Fibroblast of lung (primary cell): ENCODE measurements at regions not wholly inside any gene's neighbourhood (a gene's known extent, or its start where the extent isn't known, plus 50 kb on each side); places are given as distances from the start of the nearest gene placed in this dataset.

Experiments
- DNase-seq, 2 donors: peaks; one replicate each; pipeline versions ENCODE4 v3.0.0 to v3.0.0-alpha.2; 2010; ENCODE audit warnings: low read depth in 2 of 2
- H2AFZ ChIP-seq: 2 replicates; pipeline ENCODE4 v1.5.1; 2012; ENCODE audit warnings: low read length, control low read depth, inconsistent platforms
- H3K27ac ChIP-seq: 2 replicates; pipeline ENCODE4 v1.5.1; 2011; ENCODE audit warnings: low read length, control low read depth; ENCODE audit not compliant: insufficient read depth
- H3K27me3 ChIP-seq: 2 replicates; pipeline ENCODE4 v1.5.1; 2011; ENCODE audit warnings: mild to moderate bottlenecking, low read length; ENCODE audit not compliant: control insufficient read depth, insufficient read depth
- H3K36me3 ChIP-seq: 2 replicates; pipeline ENCODE4 v1.5.1; 2011; ENCODE audit warnings: low read length; ENCODE audit not compliant: control insufficient read depth, insufficient read depth
- H3K4me1 ChIP-seq: 2 replicates; pipeline ENCODE4 v1.5.1; 2011; ENCODE audit warnings: low read length; ENCODE audit not compliant: control insufficient read depth, insufficient read depth; ENCODE audit errors: extremely low read depth
- H3K4me2 ChIP-seq: 2 replicates; pipeline ENCODE4 v1.5.1; 2011; ENCODE audit warnings: low read length, control low read depth; ENCODE audit not compliant: insufficient read depth; ENCODE audit errors: extremely low read depth
- H3K4me3 ChIP-seq, 4 experiments: fragments of 200-600 bp in 1 of 4; sonication (generic) in 1 of 4; replicated peaks in 1 of 4; 2 replicates each; pipeline ENCODE4 v1.5.1; 2011 to 2016; ENCODE audit warnings: low read length in 4 of 4, low read depth in 3 of 4, mild to moderate bottlenecking in 3 of 4, control low read depth in 2 of 4, inconsistent platforms in 1 of 4, mixed read lengths in 1 of 4; ENCODE audit not compliant: insufficient read depth in 1 of 4; ENCODE audit errors: control extremely low read depth in 1 of 4
- H3K79me2 ChIP-seq: 2 replicates; pipeline ENCODE4 v1.5.1; 2012; ENCODE audit warnings: mild to moderate bottlenecking, low read length, inconsistent platforms; ENCODE audit not compliant: control insufficient read depth, insufficient read depth
- H3K9ac ChIP-seq: 2 replicates; pipeline ENCODE4 v1.5.1; 2011; ENCODE audit warnings: mild to moderate bottlenecking, low read length, control low read depth; ENCODE audit not compliant: insufficient read depth
- H3K9me3 ChIP-seq: 2 replicates; pipeline ENCODE4 v1.5.1; 2012; ENCODE audit warnings: low read depth, low read length; ENCODE audit not compliant: control insufficient read depth, insufficient read depth
- H4K20me1 ChIP-seq: 2 replicates; pipeline ENCODE4 v1.5.1; 2011; ENCODE audit warnings: low read length; ENCODE audit not compliant: control insufficient read depth, insufficient read depth; ENCODE audit errors: extremely low read depth
- CTCF ChIP-seq, 2 donors: IDR thresholded peaks in 1 of 2; conservative IDR thresholded peaks in 1 of 2; 1 replicate in 1 of 2; 2 replicates in 1 of 2; pipeline ENCODE4 v1.5.1; 2011 to 2012; ENCODE audit warnings: low read length in 2 of 2, control low read depth in 1 of 2, inconsistent platforms in 1 of 2, low read depth in 1 of 2, mild to moderate bottlenecking in 1 of 2
- EZH2 ChIP-seq: IDR thresholded peaks from 2 replicates; pipeline ENCODE4 v1.5.1; 2012; ENCODE audit warnings: low read length, control low read depth, mild to moderate bottlenecking; ENCODE audit errors: missing control alignments

- Histone ChIP-seq H3K79me2 (no peaks in the 10 kb centered on the region), H3K9me3 (no peaks in the 10 kb centered on the region), H2AFZ (no peak overlapping the region), H3K27ac (no peak overlapping the region), H3K4me1 (no peaks in the 10 kb centered on the region), H3K36me3 (no peaks in the 10 kb centered on the region), H3K27me3 (no peaks in the 10 kb centered on the region), H3K4me3 (no peak overlapping the region), H3K9ac (no peak overlapping the region), H4K20me1 (no peaks in the 10 kb centered on the region), H3K4me2 (no peak overlapping the region)
- TF ChIP-seq CTCF (conservative IDR thresholded peaks at IDR 0.05 in 1 of 2, IDR thresholded peaks at IDR 0.05 in 1 of 2; ENCODE audit: low read depth in 1 of 2, low read length in 2 of 2) = no peak
- no peak for TF ChIP-seq EZH2
- DNase-seq = no peak
These were observed 396.0 kb downstream of the STK39 start for GRCh38 chr2:167851323-167851860.

- TF ChIP-seq EZH2 (no peak), CTCF (conservative IDR thresholded peaks at IDR 0.05 in 1 of 2, IDR thresholded peaks at IDR 0.05 in 1 of 2; ENCODE audit: low read depth in 1 of 2, low read length in 2 of 2) (no peak)
- H3K4me2 ChIP-seq = no peak overlapping the region
These were observed 402.5 kb downstream of the STK39 start for GRCh38 chr2:167844714-167845530.

GRCh38 chr2:167843657-167844056 lies 403.7 kb downstream of the STK39 start:
- Histone ChIP-seq H3K9me3 (no peaks in the 10 kb centered on the region), H3K27me3 (no peaks in the 10 kb centered on the region), H3K36me3 (no peaks in the 10 kb centered on the region), H4K20me1 (no peaks in the 10 kb centered on the region), H3K27ac (no peak overlapping the region), H3K4me1 (no peaks in the 10 kb centered on the region), H3K79me2 (no peaks in the 10 kb centered on the region), H3K4me2 (no peak overlapping the region), H3K4me3 (no peak overlapping the region), H3K9ac (no peak overlapping the region), H2AFZ (no peak overlapping the region)
- TF ChIP-seq EZH2 (no peak), CTCF (conservative IDR thresholded peaks at IDR 0.05 in 1 of 2, IDR thresholded peaks at IDR 0.05 in 1 of 2; ENCODE audit: low read depth in 1 of 2, low read length in 2 of 2) (no peak)
- no peak for DNase-seq

More at GRCh38 chr2:167844714-167845530, 402.5 kb downstream of the STK39 start:
- no peaks in the 10 kb centered on the region for H3K36me3 ChIP-seq
- no peak overlapping the region for H3K27ac ChIP-seq
- H2AFZ ChIP-seq = no peak overlapping the region
- H3K27me3 ChIP-seq = no peaks in the 10 kb centered on the region
- H3K9me3 ChIP-seq = no peaks in the 10 kb centered on the region
- no peak for DNase-seq
- H4K20me1 ChIP-seq = no peaks in the 10 kb centered on the region
- H3K79me2 ChIP-seq = no peaks in the 10 kb centered on the region
- H3K4me1 ChIP-seq = no peaks in the 10 kb centered on the region
- H3K9ac ChIP-seq = no peak overlapping the region
- no peak overlapping the region for H3K4me3 ChIP-seq
